ENCODE measurements at regions not wholly inside any gene's neighbourhood (a gene's known extent, or its start where the extent isn't known, plus 50 kb on each side); places are given as distances from the start of the nearest gene placed in this dataset.
A peak's percentile ranks its signal among the peaks of the same experiment; 100 is the strongest.

- peak overlapping the region; percentile 13 for H3K27ac ChIP-seq (ENCODE audit: low read depth, low read length)
- DNase-seq (ENCODE audit: low read depth, low spot score), result peak; percentile 70
- H3K9me3 ChIP-seq (ENCODE audit: control insufficient read depth, insufficient read depth, low read length), result no peaks in the 10 kb centered on the region; the same call in 1 of the 2 replicates
- peak; percentile 98 for TF ChIP-seq CTCF (IDR thresholded peaks at IDR 0.05; ENCODE audit: low read depth, low read length)
- peak overlapping the region; percentile 96 for H3K4me3 ChIP-seq (ENCODE audit: low read depth, low read length)
- no peaks in the 10 kb centered on the region for H3K27me3 ChIP-seq (ENCODE audit: control insufficient read depth, insufficient read depth, low read length)
- CTCF ChIA-PET, result interaction anchor here (0.5 to 3.0 kb wide), 87 partner anchors 10 to 1226 kb away, joined by 3 to 29 read pairs (median 4); no protein-coding TSS in a partner anchor
- POLR2A ChIA-PET, result interaction anchor here (0.6 to 0.7 kb wide), 2 partner anchors 9 to 346 kb away, joined by 4 to 6 read pairs; no protein-coding TSS in a partner anchor
These were observed 1037.2 kb downstream of the IGSF11 start for GRCh38 chr3:117997201-117998049.

GRCh38 chr3:117998071-117998470, 1036.6 kb downstream of the IGSF11 start:
- ChIA-PET POLR2A (no interaction called here), CTCF (interaction anchor here (0.6 to 3.0 kb wide), 61 partner anchors 10 to 1227 kb away, joined by 3 to 29 read pairs (median 4); no protein-coding TSS in a partner anchor)
- TF ChIP-seq CTCF (IDR thresholded peaks at IDR 0.05; ENCODE audit: low read depth, low read length), result no peak
- Histone ChIP-seq H3K27ac (ENCODE audit: low read depth, low read length) (no peak overlapping the region), H3K9me3 (ENCODE audit: control insufficient read depth, insufficient read depth, low read length) (no peaks in the 10 kb centered on the region; the same call in 1 of the 2 replicates), H3K27me3 (ENCODE audit: control insufficient read depth, insufficient read depth, low read length) (no peaks in the 10 kb centered on the region), H3K4me3 (ENCODE audit: low read depth, low read length) (no peak overlapping the region)
- DNase-seq (ENCODE audit: low read depth, low spot score), result no peak

- no peaks in the 10 kb centered on the region; the same call in 1 of the 2 replicates for H3K9me3 ChIP-seq (ENCODE audit: control insufficient read depth, insufficient read depth, low read length)
- no peaks in the 10 kb centered on the region for H3K27me3 ChIP-seq (ENCODE audit: control insufficient read depth, insufficient read depth, low read length)
- no peak overlapping the region for H3K27ac ChIP-seq (ENCODE audit: low read depth, low read length)
- no peak for TF ChIP-seq CTCF (IDR thresholded peaks at IDR 0.05; ENCODE audit: low read depth, low read length)
- CTCF ChIA-PET, result no interaction called here
- no peak for DNase-seq (ENCODE audit: low read depth, low spot score)
- POLR2A ChIA-PET, result no interaction called here
- no peak overlapping the region for H3K4me3 ChIP-seq (ENCODE audit: low read depth, low read length)
These were observed 1034.4 kb downstream of the IGSF11 start for GRCh38 chr3:118000219-118000618.

GRCh38 chr3:118001380-118001779, 1033.3 kb downstream of the IGSF11 start:
- POLR2A ChIA-PET, result no interaction called here
- no peak for TF ChIP-seq CTCF (IDR thresholded peaks at IDR 0.05; ENCODE audit: low read depth, low read length)

GRCh38 chr3:118011910-118012309, 1022.7 kb downstream of the IGSF11 start:
- POLR2A ChIA-PET, result no interaction called here
- no peak for DNase-seq (ENCODE audit: low read depth, low spot score)
- H3K9me3 ChIP-seq (ENCODE audit: control insufficient read depth, insufficient read depth, low read length), result no peaks in the 10 kb centered on the region
- no peak overlapping the region for H3K4me3 ChIP-seq (ENCODE audit: low read depth, low read length)
- CTCF ChIA-PET, result interaction anchor here (1.7 to 4.1 kb wide), 2 partner anchors 15 to 1241 kb away, joined by 4 to 29 read pairs; no protein-coding TSS in a partner anchor
- TF ChIP-seq CTCF (IDR thresholded peaks at IDR 0.05; ENCODE audit: low read depth, low read length), result no peak
- H3K27me3 ChIP-seq (ENCODE audit: control insufficient read depth, insufficient read depth, low read length), result no peaks in the 10 kb centered on the region
- no peak overlapping the region for H3K27ac ChIP-seq (ENCODE audit: low read depth, low read length)

More at GRCh38 chr3:118001380-118001779, 1033.3 kb downstream of the IGSF11 start:
- Histone ChIP-seq H3K27me3 (ENCODE audit: control insufficient read depth, insufficient read depth, low read length) (no peaks in the 10 kb centered on the region), H3K4me3 (ENCODE audit: low read depth, low read length) (no peak overlapping the region), H3K9me3 (ENCODE audit: control insufficient read depth, insufficient read depth, low read length) (no peaks in the 10 kb centered on the region; the same call in 1 of the 2 replicates), H3K27ac (ENCODE audit: low read depth, low read length) (no peak overlapping the region)
- no peak for DNase-seq (ENCODE audit: low read depth, low spot score)
- CTCF ChIA-PET, result no interaction called here
